GM20000 (cell line): ENCODE measurements at regions not wholly inside any gene's neighbourhood (a gene's known extent, or its start where the extent isn't known, plus 50 kb on each side); places are given as distances from the start of the nearest gene placed in this dataset.

ENCODE experiments used
- DNase-seq: peaks from one replicate; pipeline ENCODE4 v3.0.0; 2012; ENCODE audit warnings: low spot score
- CTCF ChIP-seq: IDR thresholded peaks from 2 replicates; pipeline ENCODE4 v1.5.1; 2012; ENCODE audit warnings: mild to moderate bottlenecking, control low read depth; ENCODE audit errors: extremely low read depth, missing control alignments

GRCh38 chr17:71334048-71334751 lies 786.6 kb upstream of the SOX9 start:
- no peak for TF ChIP-seq CTCF
- DNase-seq = no peak

GRCh38 chr17:71335212-71335611 lies 785.6 kb upstream of the SOX9 start:
- TF ChIP-seq CTCF = no peak
- no peak for DNase-seq

GRCh38 chr17:71337938-71338337 lies 782.9 kb upstream of the SOX9 start:
- DNase-seq = no peak

GRCh38 chr17:71338396-71338795 lies 782.4 kb upstream of the SOX9 start:
- DNase-seq = no peak
- no peak for TF ChIP-seq CTCF

More at GRCh38 chr17:71337938-71338337, 782.9 kb upstream of the SOX9 start:
- TF ChIP-seq CTCF = no peak

- TF ChIP-seq CTCF = no peak
- DNase-seq = no peak
These were observed 781.6 kb upstream of the SOX9 start for GRCh38 chr17:71339206-71339605.

GRCh38 chr17:71342737-71343136 lies 778.1 kb upstream of the SOX9 start:
- TF ChIP-seq CTCF = no peak
- DNase-seq = no peak

- DNase-seq = no peak
These were observed 770.8 kb upstream of the SOX9 start for GRCh38 chr17:71349908-71350600.

More at GRCh38 chr17:71349908-71350600, 770.8 kb upstream of the SOX9 start:
- no peak for TF ChIP-seq CTCF
